ENCODE measurements at regions not wholly inside any gene's neighbourhood (a gene's known extent, or its start where the extent isn't known, plus 50 kb on each side); places are given as distances from the start of the nearest gene placed in this dataset.

GRCh38 chr5:89584339-89584956, 701.5 kb upstream of the MEF2C start:
- intact Hi-C loops (cut with DNase I) = no loop called here
- ATAC-seq = no peak
- no peak for DNase-seq (ENCODE audit: missing footprints)

- intact Hi-C loops (cut with DNase I) = no loop called here
- ATAC-seq (no peak), DNase-seq (ENCODE audit: missing footprints) (no peak)
Measured at GRCh38 chr5:89583534-89583933, 700.5 kb upstream of the MEF2C start.

- ATAC-seq = no peak
- intact Hi-C loops (cut with DNase I) = no loop called here
- no peak for DNase-seq (ENCODE audit: missing footprints)
Measured at GRCh38 chr5:89582768-89583339, 699.9 kb upstream of the MEF2C start.

- ATAC-seq (no peak), DNase-seq (ENCODE audit: missing footprints) (no peak)
- intact Hi-C loops (cut with DNase I) = no loop called here
Measured at GRCh38 chr5:89580976-89581375, 698.0 kb upstream of the MEF2C start.

- intact Hi-C loops (cut with DNase I) = no loop called here
- no peak for ATAC-seq
- no peak for DNase-seq (ENCODE audit: missing footprints)
Measured at GRCh38 chr5:89575319-89575718, 692.3 kb upstream of the MEF2C start.

GRCh38 chr5:89573345-89573744, 690.4 kb upstream of the MEF2C start:
- no peak for DNase-seq (ENCODE audit: missing footprints)
- intact Hi-C loops (cut with DNase I) = no loop called here

GRCh38 chr5:89572696-89573095, 689.7 kb upstream of the MEF2C start:
- no peak for ATAC-seq
- intact Hi-C loops (cut with DNase I) = no loop called here
- no peak for DNase-seq (ENCODE audit: missing footprints)

More at GRCh38 chr5:89573345-89573744, 690.4 kb upstream of the MEF2C start:
- no peak for ATAC-seq

GRCh38 chr5:89570557-89570956, 687.6 kb upstream of the MEF2C start:
- intact Hi-C loops (cut with DNase I) = no loop called here
- ATAC-seq = no peak
- DNase-seq (ENCODE audit: missing footprints) = no peak

GRCh38 chr5:89566340-89566739, 683.4 kb upstream of the MEF2C start:
- DNase-seq (ENCODE audit: missing footprints) = no peak
- ATAC-seq = no peak
- intact Hi-C loops (cut with DNase I) = no loop called here

GRCh38 chr5:89560696-89561095, 677.7 kb upstream of the MEF2C start:
- ATAC-seq (no peak), DNase-seq (ENCODE audit: missing footprints) (no peak)
- intact Hi-C loops (cut with DNase I) = no loop called here

GRCh38 chr5:89556215-89556913, 673.4 kb upstream of the MEF2C start:
- no peak for DNase-seq (ENCODE audit: missing footprints)
- intact Hi-C loops (cut with DNase I) = no loop called here
- no peak for ATAC-seq

GRCh38 chr5:89546657-89547056, 663.7 kb upstream of the MEF2C start:
- DNase-seq (ENCODE audit: missing footprints) = no peak
- intact Hi-C loops (cut with DNase I) = no loop called here
- ATAC-seq = no peak

GRCh38 chr5:89545626-89546025, 662.6 kb upstream of the MEF2C start:
- ATAC-seq = no peak
- intact Hi-C loops (cut with DNase I) = no loop called here
- no peak for DNase-seq (ENCODE audit: missing footprints)

- no peak for DNase-seq (ENCODE audit: missing footprints)
- intact Hi-C loops (cut with DNase I) = no loop called here
- no peak for ATAC-seq
Measured at GRCh38 chr5:89545076-89545475, 662.1 kb upstream of the MEF2C start.

- DNase-seq (ENCODE audit: missing footprints) = no peak
- intact Hi-C loops (cut with DNase I) = no loop called here
- ATAC-seq = no peak
Measured at GRCh38 chr5:89542736-89543135, 659.8 kb upstream of the MEF2C start.

GRCh38 chr5:89537800-89538199, 654.8 kb upstream of the MEF2C start:
- DNase-seq (ENCODE audit: missing footprints) (no peak), ATAC-seq (no peak)
- intact Hi-C loops (cut with DNase I) = no loop called here

- DNase-seq (ENCODE audit: missing footprints) (no peak), ATAC-seq (no peak)
- intact Hi-C loops (cut with DNase I) = no loop called here
Measured at GRCh38 chr5:89536020-89536419, 653.0 kb upstream of the MEF2C start.

- no peak for ATAC-seq
- no peak for DNase-seq (ENCODE audit: missing footprints)
- intact Hi-C loops (cut with DNase I) = no loop called here
Measured at GRCh38 chr5:89535411-89535810, 652.4 kb upstream of the MEF2C start.

- no peak for DNase-seq (ENCODE audit: missing footprints)
Measured at GRCh38 chr5:89534331-89534730, 651.3 kb upstream of the MEF2C start.

GRCh38 chr5:89524785-89525184, 641.8 kb upstream of the MEF2C start:
- no peak for DNase-seq (ENCODE audit: missing footprints)

More at GRCh38 chr5:89534331-89534730, 651.3 kb upstream of the MEF2C start:
- ATAC-seq = no peak
- intact Hi-C loops (cut with DNase I) = no loop called here

More at GRCh38 chr5:89524785-89525184, 641.8 kb upstream of the MEF2C start:
- intact Hi-C loops (cut with DNase I) = no loop called here
- ATAC-seq = no peak

All from Right ventricle myocardium inferior (tissue), 1 donor.